Gastroesophageal sphincter (tissue), 4 donors: ENCODE measurements at regions not wholly inside any gene's neighbourhood (a gene's known extent, or its start where the extent isn't known, plus 50 kb on each side); places are given as distances from the start of the nearest gene placed in this dataset.

Experiments used
- ATAC-seq: fragments of 150-250 bp; one replicate; pipeline ENCODE4 v1.9.1; 2016; ENCODE audit warnings: mild to moderate bottlenecking, moderate library complexity
- H3K27ac ChIP-seq, 4 donors: fragments of 200-600 bp; sonication (generic) in 3 of 4; 1 replicate in 3 of 4; 2 replicates in 1 of 4; pipeline ENCODE4 v1.5.1; 2016 to 2019
- H3K27me3 ChIP-seq: fragments of 200-600 bp; sonication (generic); one replicate; pipeline ENCODE4 v1.5.1; 2019
- H3K36me3 ChIP-seq, 2 donors: fragments of 200-600 bp; sonication (generic); one replicate each; pipeline ENCODE4 v1.5.1; 2019; ENCODE audit warnings: control low read depth in 1 of 2
- H3K4me1 ChIP-seq, 3 donors: fragments of 200-600 bp; sonication (generic); 1 replicate in 2 of 3; 2 replicates in 1 of 3; pipeline ENCODE4 v1.5.1; 2016 to 2019; ENCODE audit warnings: control low read depth in 2 of 3
- H3K4me3 ChIP-seq, 2 donors: fragments of 200-600 bp; sonication (generic); one replicate each; pipeline ENCODE4 v1.5.1; 2019; ENCODE audit warnings: mild to moderate bottlenecking in 1 of 2, moderate library complexity in 1 of 2
- H3K9me3 ChIP-seq, 3 donors: fragments of 200-600 bp; sonication (generic); one replicate each; pipeline ENCODE4 v1.5.1; 2017 to 2019; ENCODE audit warnings: control low read depth in 2 of 3
- EP300 ChIP-seq: sonication (generic); formaldehyde crosslinking; IDR thresholded peaks from one replicate; pipeline ENCODE4 v1.6.1; 2017; ENCODE audit warnings: antibody characterized with exemption, mild to moderate bottlenecking
- POLR2A ChIP-seq, 2 donors: fragments of 450-650 bp; IDR thresholded peaks; one replicate each; pipeline ENCODE4 v1.6.1; 2017; ENCODE audit warnings: antibody characterized with exemption in 2 of 2, mild to moderate bottlenecking in 2 of 2, moderate library complexity in 1 of 2
- POLR2AphosphoS5 ChIP-seq: sonication (generic); formaldehyde crosslinking; IDR thresholded peaks from one replicate; pipeline ENCODE4 v1.6.1; 2017; ENCODE audit warnings: antibody characterized with exemption
- WGBS, 2 donors: methylation state at CpG; one replicate each; pipeline ENCODE4 v1.1.5; 2018; ENCODE audit warnings: low coverage in 1 of 2; 5-methylcytosine and 5-hydroxymethylcytosine counted together
- TF ChIP-seq, protein P1 (sequence below), 4 experiments: fragments of 200-600 bp in 2 of 4; fragments of 450-650 bp in 2 of 4; sonication (generic) in 1 of 4; IDR thresholded peaks; one replicate each; pipeline ENCODE4 v1.5.1; 2017 to 2019; ENCODE audit warnings: antibody characterized with exemption in 4 of 4, mild to moderate bottlenecking in 2 of 4, moderate library complexity in 2 of 4

DNA sequence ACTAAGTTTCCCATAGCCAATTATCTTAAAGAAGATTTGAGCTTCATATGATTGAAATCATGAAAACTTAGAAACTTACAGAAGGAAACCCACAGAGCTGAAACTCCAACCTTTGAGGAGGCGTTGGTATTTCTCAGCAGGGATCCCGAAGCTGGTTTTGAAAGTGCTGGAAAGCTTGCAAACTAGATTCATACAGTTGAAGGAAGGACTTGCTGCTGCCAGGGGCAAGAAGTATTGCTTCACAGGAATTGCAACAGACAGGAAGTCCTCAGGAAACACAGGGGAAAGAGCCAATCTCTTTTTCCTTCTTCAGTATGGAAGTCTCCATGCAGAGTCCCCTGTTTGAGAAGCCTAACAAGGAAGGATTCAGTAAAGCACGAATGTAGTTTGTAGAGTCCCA is 419.7 kb downstream of the CD109 start:
- Histone ChIP-seq H3K36me3 (no peaks in the 10 kb centered on the region), H3K27ac (no peak overlapping the region), H3K4me3 (no peak overlapping the region), H3K4me1 (no peaks in the 10 kb centered on the region), H3K9me3 (no peaks in the 10 kb centered on the region), H3K27me3 (no peaks in the 10 kb centered on the region)
- no peak for ATAC-seq
- WGBS, 2 donors: 84 to 89% methylated on average over 2 to 3 of the region's 3 CpGs
- no peak for TF ChIP-seq EP300
- no peak for TF ChIP-seq POLR2A (IDR thresholded peaks at IDR 0.05)
- TF ChIP-seq POLR2AphosphoS5: no peak
- TF ChIP-seq, protein P1, sequence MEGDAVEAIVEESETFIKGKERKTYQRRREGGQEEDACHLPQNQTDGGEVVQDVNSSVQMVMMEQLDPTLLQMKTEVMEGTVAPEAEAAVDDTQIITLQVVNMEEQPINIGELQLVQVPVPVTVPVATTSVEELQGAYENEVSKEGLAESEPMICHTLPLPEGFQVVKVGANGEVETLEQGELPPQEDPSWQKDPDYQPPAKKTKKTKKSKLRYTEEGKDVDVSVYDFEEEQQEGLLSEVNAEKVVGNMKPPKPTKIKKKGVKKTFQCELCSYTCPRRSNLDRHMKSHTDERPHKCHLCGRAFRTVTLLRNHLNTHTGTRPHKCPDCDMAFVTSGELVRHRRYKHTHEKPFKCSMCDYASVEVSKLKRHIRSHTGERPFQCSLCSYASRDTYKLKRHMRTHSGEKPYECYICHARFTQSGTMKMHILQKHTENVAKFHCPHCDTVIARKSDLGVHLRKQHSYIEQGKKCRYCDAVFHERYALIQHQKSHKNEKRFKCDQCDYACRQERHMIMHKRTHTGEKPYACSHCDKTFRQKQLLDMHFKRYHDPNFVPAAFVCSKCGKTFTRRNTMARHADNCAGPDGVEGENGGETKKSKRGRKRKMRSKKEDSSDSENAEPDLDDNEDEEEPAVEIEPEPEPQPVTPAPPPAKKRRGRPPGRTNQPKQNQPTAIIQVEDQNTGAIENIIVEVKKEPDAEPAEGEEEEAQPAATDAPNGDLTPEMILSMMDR (IDR thresholded peaks at IDR 0.05): no peak

DNA sequence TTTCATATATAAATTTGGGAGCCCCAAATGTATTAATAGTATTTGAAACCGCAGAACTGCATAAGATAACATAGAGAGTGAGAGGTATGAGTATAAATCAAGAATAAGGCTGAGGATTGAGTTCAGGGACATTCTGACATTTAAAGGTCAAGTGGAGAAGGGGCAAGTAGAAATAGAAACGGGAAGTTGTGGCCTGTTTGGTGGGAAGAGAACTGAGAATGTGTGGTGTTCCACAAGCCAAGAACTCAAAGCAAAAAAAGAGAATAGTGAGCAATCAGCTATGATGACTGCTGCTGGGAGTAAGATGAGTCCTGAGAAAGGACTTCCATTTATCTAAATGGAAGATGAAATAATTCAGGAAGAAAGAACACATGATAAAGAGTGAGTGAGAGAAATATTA is 418.4 kb downstream of the CD109 start:
- Histone ChIP-seq H3K4me3 (no peak overlapping the region), H3K27ac (no peak overlapping the region), H3K36me3 (no peaks in the 10 kb centered on the region), H3K4me1 (no peaks in the 10 kb centered on the region), H3K27me3 (no peaks in the 10 kb centered on the region), H3K9me3 (no peaks in the 10 kb centered on the region)
- TF ChIP-seq EP300 (no peak), POLR2A (IDR thresholded peaks at IDR 0.05) (no peak), POLR2AphosphoS5 (no peak)
- TF ChIP-seq, protein P1 (IDR thresholded peaks at IDR 0.05): no peak
- WGBS, 2 donors: 68 to 83% methylated on average over 1 to 2 of the region's 2 CpGs
- no peak for ATAC-seq

DNA sequence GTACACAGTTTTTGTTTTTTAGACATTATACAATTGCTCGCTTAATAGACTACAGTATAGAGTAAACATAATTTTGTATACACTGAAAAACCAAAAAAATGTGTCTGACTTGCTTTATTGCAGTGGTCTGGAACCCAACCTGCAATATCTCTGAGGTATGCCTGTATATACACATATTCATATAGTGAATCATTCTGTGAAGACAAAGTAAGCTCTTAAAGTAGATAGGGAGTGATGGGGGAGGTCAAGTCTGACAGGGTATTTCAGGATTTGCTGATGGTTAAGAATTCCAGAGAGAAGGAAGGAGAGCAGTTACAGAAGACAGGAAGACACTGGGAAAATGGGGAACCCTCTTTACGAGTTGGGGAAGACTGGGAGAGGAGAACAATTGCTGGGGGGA is 417.9 kb downstream of the CD109 start:
- Histone ChIP-seq H3K36me3 (no peaks in the 10 kb centered on the region), H3K27me3 (no peaks in the 10 kb centered on the region), H3K4me1 (no peaks in the 10 kb centered on the region), H3K9me3 (no peaks in the 10 kb centered on the region), H3K27ac (no peak overlapping the region), H3K4me3 (no peak overlapping the region)
- no peak for ATAC-seq
- TF ChIP-seq POLR2A (IDR thresholded peaks at IDR 0.05) (no peak), POLR2AphosphoS5 (no peak), EP300 (no peak)
- TF ChIP-seq, protein P1 (IDR thresholded peaks at IDR 0.05): no peak
- 75 to 100% methylated on average over 2 of the region's 2 CpGs for WGBS, 2 donors

DNA sequence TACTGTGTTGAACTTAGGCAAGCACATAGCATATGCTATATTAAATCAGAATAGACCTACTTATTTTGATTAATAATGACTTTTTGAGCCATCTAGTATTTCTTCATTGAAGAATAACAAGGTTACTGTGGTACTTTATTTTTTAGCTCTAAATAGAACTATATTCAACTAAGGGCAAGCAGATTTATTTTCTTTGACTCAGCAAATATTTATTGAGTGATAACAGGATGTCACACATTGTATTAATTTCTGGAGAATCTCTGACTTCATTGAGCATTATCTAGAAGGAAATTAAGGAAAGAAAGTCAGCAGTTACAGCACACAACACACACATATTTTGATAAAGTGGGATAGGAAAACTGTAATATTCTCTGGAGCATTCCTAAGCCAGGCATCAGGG is 407.4 kb downstream of the CD109 start:
- H3K4me1 ChIP-seq: no peaks in the 10 kb centered on the region
- H3K27me3 ChIP-seq: no peaks in the 10 kb centered on the region
- ATAC-seq: no peak
- TF ChIP-seq POLR2AphosphoS5: no peak
- TF ChIP-seq POLR2A (IDR thresholded peaks at IDR 0.05): no peak
- no peak for TF ChIP-seq EP300
- TF ChIP-seq, protein P1 (IDR thresholded peaks at IDR 0.05): no peak
- H3K4me3 ChIP-seq: no peak overlapping the region
- H3K36me3 ChIP-seq: no peaks in the 10 kb centered on the region
- no peaks in the 10 kb centered on the region for H3K9me3 ChIP-seq
- H3K27ac ChIP-seq: no peak overlapping the region

DNA sequence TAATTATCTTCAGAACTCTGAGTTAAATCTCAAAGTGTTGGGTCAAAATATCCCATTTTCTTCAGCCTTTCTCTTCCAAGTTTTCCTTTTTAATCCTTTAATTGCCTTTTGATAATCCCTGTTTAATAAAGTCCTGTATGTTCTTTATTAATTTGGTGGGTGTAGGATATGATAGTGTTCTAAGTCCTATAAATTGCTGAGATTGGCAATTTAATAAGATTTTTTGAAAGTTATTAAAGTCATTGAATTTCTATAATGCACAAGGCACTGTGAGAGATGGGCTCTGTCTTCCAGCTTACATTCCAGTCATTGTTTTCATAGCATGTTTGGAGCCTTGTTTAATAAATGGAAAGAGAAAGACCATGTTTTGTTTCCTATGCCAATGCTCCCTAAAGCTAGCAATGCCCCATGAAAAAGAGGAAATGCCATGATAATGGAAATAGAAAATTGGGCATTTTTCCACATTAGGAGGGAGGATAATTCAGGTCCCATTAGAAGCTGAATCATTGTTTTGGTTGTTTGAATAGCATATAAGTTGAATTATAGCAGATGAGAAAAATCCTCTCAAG is 404.8 kb downstream of the CD109 start:
- Histone ChIP-seq H3K27ac (no peak overlapping the region), H3K36me3 (no peaks in the 10 kb centered on the region), H3K4me3 (no peak overlapping the region), H3K4me1 (no peaks in the 10 kb centered on the region), H3K27me3 (no peaks in the 10 kb centered on the region), H3K9me3 (no peaks in the 10 kb centered on the region)
- no peak for TF ChIP-seq POLR2A (IDR thresholded peaks at IDR 0.05)
- no peak for ATAC-seq
